Peyer's patch (tissue), 4 donors: ENCODE measurements at regions not wholly inside any gene's neighbourhood (a gene's known extent, or its start where the extent isn't known, plus 50 kb on each side); places are given as distances from the start of the nearest gene placed in this dataset.

ENCODE experiments used
- DNase-seq, 3 donors: peaks; one replicate each; pipeline ENCODE4 v3.0.0-alpha.2; 2017 to 2019
- H3K27ac ChIP-seq, 4 donors: fragments of 200-600 bp; sonication (generic); one replicate each; pipeline ENCODE4 v1.5.1; 2016 to 2019
- H3K27me3 ChIP-seq, 2 donors: fragments of 200-600 bp; sonication (generic); one replicate each; pipeline ENCODE4 v1.5.1; 2019
- H3K36me3 ChIP-seq, 3 donors: fragments of 200-600 bp; sonication (generic); one replicate each; pipeline ENCODE4 v1.5.1; 2016 to 2019
- H3K4me1 ChIP-seq, 4 donors: fragments of 200-600 bp; sonication (generic); one replicate each; pipeline ENCODE4 v1.5.1; 2016 to 2019
- H3K4me3 ChIP-seq, 4 donors: fragments of 200-600 bp; sonication (generic); 1 replicate in 3 of 4; 2 replicates in 1 of 4; pipeline ENCODE4 v1.5.1; 2016 to 2019; ENCODE audit warnings: mild to moderate bottlenecking in 1 of 4
- H3K9me3 ChIP-seq, 4 donors: fragments of 200-600 bp; sonication (generic); one replicate each; pipeline ENCODE4 v1.5.1; 2016 to 2019; ENCODE audit warnings: mild to moderate bottlenecking in 1 of 4
- POLR2A ChIP-seq, 2 donors: fragments of 450-650 bp; IDR thresholded peaks; one replicate each; pipeline ENCODE4 v1.5.1; 2017; ENCODE audit warnings: antibody characterized with exemption in 2 of 2, mild to moderate bottlenecking in 2 of 2, moderate library complexity in 2 of 2
- TF ChIP-seq, protein P1 (sequence below), 6 experiments: fragments of 450-650 bp in 4 of 6; fragments of 200-600 bp in 2 of 6; sonication (generic) in 1 of 6; IDR thresholded peaks; one replicate each; pipeline ENCODE4 v1.5.1; 2017 to 2019; ENCODE audit warnings: antibody characterized with exemption in 6 of 6, mild to moderate bottlenecking in 3 of 6, moderate library complexity in 1 of 6

DNA sequence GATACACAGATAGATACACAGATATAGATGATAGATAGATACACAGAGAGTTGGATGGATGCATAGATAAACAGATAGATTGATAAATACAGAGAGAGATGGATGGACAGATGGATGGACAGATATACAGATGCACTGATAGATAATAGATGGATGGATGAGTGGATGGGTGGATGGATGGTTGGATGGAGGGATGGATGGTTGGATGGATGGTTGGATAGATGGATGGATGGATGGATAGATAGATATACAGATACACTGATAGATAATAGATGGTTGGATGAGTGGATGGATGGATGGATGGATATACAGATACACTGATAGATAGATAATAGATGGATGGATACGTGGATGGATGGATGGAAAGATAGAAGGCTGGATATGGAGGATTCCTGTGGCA lies 290.0 kb upstream of the SHH start:
- H3K9me3 ChIP-seq = no peaks in the 10 kb centered on the region
- TF ChIP-seq, protein P1, sequence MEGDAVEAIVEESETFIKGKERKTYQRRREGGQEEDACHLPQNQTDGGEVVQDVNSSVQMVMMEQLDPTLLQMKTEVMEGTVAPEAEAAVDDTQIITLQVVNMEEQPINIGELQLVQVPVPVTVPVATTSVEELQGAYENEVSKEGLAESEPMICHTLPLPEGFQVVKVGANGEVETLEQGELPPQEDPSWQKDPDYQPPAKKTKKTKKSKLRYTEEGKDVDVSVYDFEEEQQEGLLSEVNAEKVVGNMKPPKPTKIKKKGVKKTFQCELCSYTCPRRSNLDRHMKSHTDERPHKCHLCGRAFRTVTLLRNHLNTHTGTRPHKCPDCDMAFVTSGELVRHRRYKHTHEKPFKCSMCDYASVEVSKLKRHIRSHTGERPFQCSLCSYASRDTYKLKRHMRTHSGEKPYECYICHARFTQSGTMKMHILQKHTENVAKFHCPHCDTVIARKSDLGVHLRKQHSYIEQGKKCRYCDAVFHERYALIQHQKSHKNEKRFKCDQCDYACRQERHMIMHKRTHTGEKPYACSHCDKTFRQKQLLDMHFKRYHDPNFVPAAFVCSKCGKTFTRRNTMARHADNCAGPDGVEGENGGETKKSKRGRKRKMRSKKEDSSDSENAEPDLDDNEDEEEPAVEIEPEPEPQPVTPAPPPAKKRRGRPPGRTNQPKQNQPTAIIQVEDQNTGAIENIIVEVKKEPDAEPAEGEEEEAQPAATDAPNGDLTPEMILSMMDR (IDR thresholded peaks at IDR 0.05) = no peak
- no peak for TF ChIP-seq POLR2A (IDR thresholded peaks at IDR 0.05)
- no peaks in the 10 kb centered on the region for H3K36me3 ChIP-seq
- DNase-seq = no peak
- H3K4me3 ChIP-seq = no peak overlapping the region
- no peaks in the 10 kb centered on the region for H3K27me3 ChIP-seq
- H3K27ac ChIP-seq = no peak overlapping the region
- no peaks in the 10 kb centered on the region for H3K4me1 ChIP-seq

DNA sequence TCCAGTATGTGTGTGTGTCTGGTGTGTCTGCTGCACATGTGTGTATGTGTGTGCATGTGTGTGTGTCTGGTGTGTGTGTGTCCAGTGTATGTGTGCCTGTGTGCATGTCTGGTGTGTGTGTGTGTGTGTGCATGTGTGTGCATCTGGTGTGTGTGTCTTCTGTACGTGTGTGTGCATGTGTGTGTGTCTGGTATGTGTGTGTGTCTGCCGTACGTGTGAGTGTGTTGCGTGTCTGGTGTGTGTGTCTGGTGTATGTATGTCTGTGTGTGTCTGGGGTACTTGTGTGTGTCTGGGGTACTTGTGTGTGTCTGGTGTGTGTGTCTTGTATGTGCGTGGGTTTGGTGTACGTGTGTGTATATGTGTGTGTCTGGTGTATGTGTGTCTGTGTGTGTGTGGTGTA lies 289.1 kb upstream of the SHH start:
- no peaks in the 10 kb centered on the region for H3K4me1 ChIP-seq
- H3K27ac ChIP-seq = no peak overlapping the region
- H3K36me3 ChIP-seq = no peaks in the 10 kb centered on the region
- TF ChIP-seq, protein P1 (IDR thresholded peaks at IDR 0.05) = no peak
- no peak for TF ChIP-seq POLR2A (IDR thresholded peaks at IDR 0.05)
- no peaks in the 10 kb centered on the region for H3K27me3 ChIP-seq
- no peak for DNase-seq
- no peaks in the 10 kb centered on the region for H3K9me3 ChIP-seq
- H3K4me3 ChIP-seq = no peak overlapping the region

DNA sequence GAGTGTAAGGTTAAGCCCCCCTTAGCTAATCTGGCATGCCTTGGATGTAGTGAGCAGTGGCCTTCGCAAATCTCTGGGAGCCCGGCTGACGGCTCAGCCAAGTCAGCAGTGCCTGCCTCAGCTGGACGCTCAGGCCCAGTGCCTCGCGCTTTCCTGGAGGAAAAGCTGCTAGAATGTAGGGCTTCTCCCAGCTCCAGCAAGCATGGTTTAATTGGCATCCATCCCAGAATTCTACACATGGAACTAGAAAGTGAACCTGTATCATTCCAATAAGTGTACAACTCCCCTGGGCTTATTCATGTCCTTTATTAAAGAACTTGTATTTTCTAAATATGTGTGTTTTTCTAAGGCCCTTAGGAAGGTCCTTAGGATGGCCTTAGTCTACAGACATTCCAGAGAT lies 287.8 kb upstream of the SHH start:
- H3K36me3 ChIP-seq = no peaks in the 10 kb centered on the region
- H3K9me3 ChIP-seq = no peaks in the 10 kb centered on the region
- TF ChIP-seq, protein P1 (IDR thresholded peaks at IDR 0.05) = no peak
- no peak for TF ChIP-seq POLR2A (IDR thresholded peaks at IDR 0.05)
- no peaks in the 10 kb centered on the region for H3K27me3 ChIP-seq
- no peak for DNase-seq
- no peaks in the 10 kb centered on the region for H3K4me1 ChIP-seq
- H3K27ac ChIP-seq = no peak overlapping the region
- H3K4me3 ChIP-seq = no peak overlapping the region

DNA sequence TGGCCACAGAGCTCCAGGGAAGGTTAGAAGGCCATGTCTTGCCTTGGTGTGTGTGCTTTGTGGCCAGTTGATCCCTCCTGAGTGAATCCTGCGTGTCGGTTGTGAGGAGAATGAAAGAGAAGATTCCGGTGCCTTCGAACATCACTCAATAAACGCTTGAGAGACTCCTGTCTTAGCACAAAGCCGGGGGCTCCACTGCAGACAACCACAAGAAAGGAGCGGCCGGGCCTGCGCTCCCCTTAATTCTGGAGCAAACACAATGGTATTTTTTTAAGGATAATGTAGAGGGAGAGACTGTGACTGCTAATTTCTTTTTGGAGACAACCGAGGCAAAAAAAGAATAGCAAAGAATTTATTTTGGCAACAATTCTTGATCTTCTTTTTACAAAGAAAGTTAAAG lies 286.8 kb upstream of the SHH start:
- H3K4me3 ChIP-seq = no peak overlapping the region
- no peaks in the 10 kb centered on the region for H3K9me3 ChIP-seq
- no peak overlapping the region for H3K27ac ChIP-seq
- no peaks in the 10 kb centered on the region for H3K4me1 ChIP-seq
- DNase-seq = no peak
- no peaks in the 10 kb centered on the region for H3K27me3 ChIP-seq
- TF ChIP-seq POLR2A (IDR thresholded peaks at IDR 0.05) = no peak
- TF ChIP-seq, protein P1 (IDR thresholded peaks at IDR 0.05) = no peak
- H3K36me3 ChIP-seq = no peaks in the 10 kb centered on the region

DNA sequence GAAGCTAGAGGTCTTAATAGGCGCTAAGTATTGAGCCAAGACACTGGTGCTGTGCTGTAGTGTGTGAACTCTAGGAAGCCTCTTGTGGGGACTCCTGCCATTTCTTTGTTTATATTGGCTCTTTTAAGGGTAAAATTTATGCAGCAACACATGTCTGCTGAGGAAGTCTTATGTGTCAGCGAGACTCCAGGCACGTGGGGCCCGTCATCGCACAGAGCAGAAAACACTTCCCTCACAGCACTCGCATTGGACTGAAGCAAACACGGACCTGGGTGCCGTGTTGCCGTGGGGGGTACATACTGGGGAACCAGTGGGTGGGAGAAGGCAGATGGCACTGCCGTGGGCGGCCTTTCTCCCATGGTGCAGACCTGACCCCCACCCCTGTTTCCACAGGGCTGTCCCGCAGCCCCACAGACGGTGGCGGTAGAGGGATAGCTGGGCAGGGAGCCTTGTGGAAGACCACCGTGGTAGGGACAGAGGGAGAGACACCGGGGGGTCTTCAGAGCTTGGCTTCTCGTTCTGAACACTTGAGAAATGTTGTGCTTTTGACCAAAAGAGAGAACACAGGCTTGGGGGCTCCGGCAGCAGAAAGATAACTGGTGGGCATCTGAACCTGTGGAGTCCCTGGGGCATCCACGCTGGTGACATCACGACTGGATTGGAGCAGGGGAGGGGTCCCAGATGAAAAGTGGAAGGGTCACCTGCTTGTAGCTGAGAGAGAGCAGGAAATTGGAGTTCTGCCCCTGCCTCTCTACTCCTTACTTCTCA lies 284.7 kb upstream of the SHH start:
- H3K9me3 ChIP-seq = no peaks in the 10 kb centered on the region
- H3K27ac ChIP-seq = no peak overlapping the region
- no peak for TF ChIP-seq POLR2A (IDR thresholded peaks at IDR 0.05)
- TF ChIP-seq, protein P1 (IDR thresholded peaks at IDR 0.05) = no peak
- H3K4me3 ChIP-seq = no peak overlapping the region
- DNase-seq = no peak
- no peaks in the 10 kb centered on the region for H3K27me3 ChIP-seq
- H3K36me3 ChIP-seq = no peaks in the 10 kb centered on the region
- no peaks in the 10 kb centered on the region for H3K4me1 ChIP-seq
